ENCODE measurements at regions not wholly inside any gene's neighbourhood (a gene's known extent, or its start where the extent isn't known, plus 50 kb on each side); places are given as distances from the start of the nearest gene placed in this dataset.

- Histone ChIP-seq H3K27me3 (peaks cover 0 to 6% (median 0%) of the 10 kb centered on the region in 4 donors), H3K27ac (replicated peaks in 1 of 4) (no peak overlapping the region), H3K9me3 (peaks cover 0 to 7% (median 0%) of the 10 kb centered on the region in 4 donors), H3K36me3 (no peaks in the 10 kb centered on the region), H3K4me1 (no peaks in the 10 kb centered on the region), H3K4me3 (no peak overlapping the region)
- TF ChIP-seq POLR2A (IDR thresholded peaks at IDR 0.05; ENCODE audit: low read depth): no peak
- DNase-seq (ENCODE audit: extremely low spot score): no peak
- intact Hi-C loops (cut with DNase I): no loop called here
- WGBS: 85% methylated on average over 1 of the region's 1 CpG
Observed at GRCh38 chr4:108237693-108238092, 69.0 kb upstream of the LEF1 start.

GRCh38 chr4:108236264-108236663 lies 67.5 kb upstream of the LEF1 start:
- Histone ChIP-seq H3K36me3 (no peaks in the 10 kb centered on the region), H3K4me1 (no peaks in the 10 kb centered on the region), H3K4me3 (no peak overlapping the region), H3K27ac (replicated peaks in 1 of 4) (no peak overlapping the region), H3K27me3 (peaks cover 0 to 6% (median 0%) of the 10 kb centered on the region in 4 donors), H3K9me3 (peaks cover 0 to 7% (median 0%) of the 10 kb centered on the region in 4 donors)
- TF ChIP-seq POLR2AphosphoS5 (IDR thresholded peaks at IDR 0.05) (no peak), EP300 (IDR thresholded peaks at IDR 0.05) (no peak), POLR2A (IDR thresholded peaks at IDR 0.05; ENCODE audit: low read depth) (no peak), CTCF (IDR thresholded peaks at IDR 0.05) (no peak)
- no peak for DNase-seq (ENCODE audit: extremely low spot score)
- intact Hi-C loops (cut with DNase I): no loop called here

GRCh38 chr4:108227923-108228322 lies 59.2 kb upstream of the LEF1 start:
- Histone ChIP-seq H3K4me1 (no peaks in the 10 kb centered on the region), H3K27ac (replicated peaks in 1 of 4) (no peak overlapping the region), H3K9me3 (peaks cover 0 to 2% (median 0%) of the 10 kb centered on the region in 4 donors), H3K36me3 (no peaks in the 10 kb centered on the region), H3K4me3 (no peak overlapping the region), H3K27me3 (no peaks in the 10 kb centered on the region)
- 62% methylated on average over 4 of the region's 4 CpGs for WGBS
- TF ChIP-seq POLR2AphosphoS5 (IDR thresholded peaks at IDR 0.05) (no peak), POLR2A (IDR thresholded peaks at IDR 0.05; ENCODE audit: low read depth) (no peak), EP300 (IDR thresholded peaks at IDR 0.05) (no peak), CTCF (IDR thresholded peaks at IDR 0.05) (no peak)
- intact Hi-C loops (cut with DNase I): no loop called here
- DNase-seq (ENCODE audit: extremely low spot score): no peak

GRCh38 chr4:108224611-108225053 lies 55.9 kb upstream of the LEF1 start:
- no peaks in the 10 kb centered on the region for H3K4me1 ChIP-seq
- intact Hi-C loops (cut with DNase I): no loop called here
- DNase-seq (ENCODE audit: extremely low spot score): no peak
- no peaks in the 10 kb centered on the region for H3K9me3 ChIP-seq
- H3K27ac ChIP-seq (replicated peaks in 1 of 4): no peak overlapping the region
- no peak overlapping the region for H3K4me3 ChIP-seq
- H3K27me3 ChIP-seq: no peaks in the 10 kb centered on the region
- 31% methylated on average over 5 of the region's 6 CpGs for WGBS
- no peaks in the 10 kb centered on the region for H3K36me3 ChIP-seq
- TF ChIP-seq EP300 (IDR thresholded peaks at IDR 0.05) (no peak), POLR2A (IDR thresholded peaks at IDR 0.05; ENCODE audit: low read depth) (no peak), CTCF (IDR thresholded peaks at IDR 0.05) (no peak), POLR2AphosphoS5 (IDR thresholded peaks at IDR 0.05) (no peak)

GRCh38 chr4:108223313-108223712 lies 54.6 kb upstream of the LEF1 start:
- Histone ChIP-seq H3K36me3 (no peaks in the 10 kb centered on the region), H3K27ac (replicated peaks in 1 of 4) (no peak overlapping the region), H3K27me3 (no peaks in the 10 kb centered on the region), H3K4me1 (no peaks in the 10 kb centered on the region), H3K9me3 (no peaks in the 10 kb centered on the region), H3K4me3 (no peak overlapping the region)
- no peak for DNase-seq (ENCODE audit: extremely low spot score)
- TF ChIP-seq EP300 (IDR thresholded peaks at IDR 0.05) (no peak), CTCF (IDR thresholded peaks at IDR 0.05) (no peak), POLR2A (IDR thresholded peaks at IDR 0.05; ENCODE audit: low read depth) (no peak), POLR2AphosphoS5 (IDR thresholded peaks at IDR 0.05) (no peak)
- intact Hi-C loops (cut with DNase I): no loop called here

Measured in esophagus muscularis mucosa (tissue), 4 donors.